Epithelial cell of esophagus (primary cell): ENCODE measurements at regions not wholly inside any gene's neighbourhood (a gene's known extent, or its start where the extent isn't known, plus 50 kb on each side); places are given as distances from the start of the nearest gene placed in this dataset.

Source experiments
- DNase-seq: peaks from one replicate; pipeline ENCODE4 v3.0.0; 2010; ENCODE audit warnings: low read depth
- H3K4me3 ChIP-seq: 2 replicates; pipeline ENCODE4 v1.5.1; 2011; ENCODE audit warnings: mild to moderate bottlenecking, low read length, control low read depth
- TF ChIP-seq, protein P1 (sequence below): IDR thresholded peaks from 2 replicates; pipeline ENCODE4 v1.5.1; 2011; ENCODE audit warnings: low read depth, mild to moderate bottlenecking, low read length, control low read depth, inconsistent platforms; ENCODE audit not compliant: insufficient read depth; ENCODE audit errors: missing control alignments

DNA sequence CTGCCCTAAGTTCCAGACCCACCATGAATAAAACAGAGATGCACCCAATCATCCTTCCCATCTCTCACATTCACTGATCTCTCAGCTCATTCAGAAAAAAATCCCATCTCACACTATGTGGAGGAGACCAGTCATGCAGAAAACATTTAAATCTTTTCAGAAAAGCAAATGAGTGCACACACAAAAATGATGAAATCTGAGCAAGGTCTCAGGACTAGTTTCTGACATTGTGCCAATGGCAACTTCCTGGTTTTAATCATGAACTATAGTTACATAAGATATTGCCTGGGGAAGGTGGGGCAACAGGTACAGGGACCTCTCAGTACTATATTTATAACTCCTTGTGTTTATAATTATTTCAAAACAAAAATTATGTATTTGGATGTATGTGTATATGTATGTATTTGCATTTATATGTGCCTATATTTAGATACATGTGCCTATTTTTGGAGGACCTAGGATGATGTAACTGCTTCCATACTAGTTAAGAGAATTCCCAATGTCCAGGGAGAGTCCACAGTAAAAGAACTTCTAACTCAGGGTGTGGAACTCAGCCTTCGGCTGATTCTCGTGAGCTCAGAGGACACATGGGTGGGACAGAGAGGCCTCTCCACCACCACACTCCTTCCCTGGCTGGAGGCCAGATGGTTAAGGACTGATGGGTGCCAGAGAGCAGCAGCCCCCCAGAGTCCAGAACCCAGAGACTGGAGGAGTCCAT is 71.7 kb upstream of the MAP3K4 start:
- TF ChIP-seq, protein P1, sequence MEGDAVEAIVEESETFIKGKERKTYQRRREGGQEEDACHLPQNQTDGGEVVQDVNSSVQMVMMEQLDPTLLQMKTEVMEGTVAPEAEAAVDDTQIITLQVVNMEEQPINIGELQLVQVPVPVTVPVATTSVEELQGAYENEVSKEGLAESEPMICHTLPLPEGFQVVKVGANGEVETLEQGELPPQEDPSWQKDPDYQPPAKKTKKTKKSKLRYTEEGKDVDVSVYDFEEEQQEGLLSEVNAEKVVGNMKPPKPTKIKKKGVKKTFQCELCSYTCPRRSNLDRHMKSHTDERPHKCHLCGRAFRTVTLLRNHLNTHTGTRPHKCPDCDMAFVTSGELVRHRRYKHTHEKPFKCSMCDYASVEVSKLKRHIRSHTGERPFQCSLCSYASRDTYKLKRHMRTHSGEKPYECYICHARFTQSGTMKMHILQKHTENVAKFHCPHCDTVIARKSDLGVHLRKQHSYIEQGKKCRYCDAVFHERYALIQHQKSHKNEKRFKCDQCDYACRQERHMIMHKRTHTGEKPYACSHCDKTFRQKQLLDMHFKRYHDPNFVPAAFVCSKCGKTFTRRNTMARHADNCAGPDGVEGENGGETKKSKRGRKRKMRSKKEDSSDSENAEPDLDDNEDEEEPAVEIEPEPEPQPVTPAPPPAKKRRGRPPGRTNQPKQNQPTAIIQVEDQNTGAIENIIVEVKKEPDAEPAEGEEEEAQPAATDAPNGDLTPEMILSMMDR = no peak
- no peak overlapping the region for H3K4me3 ChIP-seq
- DNase-seq = peak; percentile 94

DNA sequence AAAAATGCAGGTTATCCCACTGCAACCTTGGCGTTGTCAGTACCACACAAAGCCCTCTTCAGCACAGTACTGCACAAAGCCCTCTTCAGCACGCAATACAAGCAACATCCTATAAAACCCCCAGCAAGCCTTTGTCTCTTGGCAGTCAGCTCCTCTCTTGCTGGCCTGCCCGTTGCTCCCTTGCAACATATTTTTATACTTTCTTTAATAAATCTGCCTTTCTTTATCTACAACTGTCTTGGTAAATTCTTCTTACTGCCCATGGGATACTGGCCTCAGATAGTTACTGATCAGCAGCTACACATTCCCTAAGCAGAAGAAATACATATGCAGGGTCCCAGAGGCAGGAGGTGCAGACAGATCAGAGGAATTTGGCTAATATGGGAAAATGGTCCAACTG is 70.5 kb upstream of the MAP3K4 start:
- TF ChIP-seq, protein P1 = no peak
- no peak overlapping the region for H3K4me3 ChIP-seq
- DNase-seq = no peak

DNA sequence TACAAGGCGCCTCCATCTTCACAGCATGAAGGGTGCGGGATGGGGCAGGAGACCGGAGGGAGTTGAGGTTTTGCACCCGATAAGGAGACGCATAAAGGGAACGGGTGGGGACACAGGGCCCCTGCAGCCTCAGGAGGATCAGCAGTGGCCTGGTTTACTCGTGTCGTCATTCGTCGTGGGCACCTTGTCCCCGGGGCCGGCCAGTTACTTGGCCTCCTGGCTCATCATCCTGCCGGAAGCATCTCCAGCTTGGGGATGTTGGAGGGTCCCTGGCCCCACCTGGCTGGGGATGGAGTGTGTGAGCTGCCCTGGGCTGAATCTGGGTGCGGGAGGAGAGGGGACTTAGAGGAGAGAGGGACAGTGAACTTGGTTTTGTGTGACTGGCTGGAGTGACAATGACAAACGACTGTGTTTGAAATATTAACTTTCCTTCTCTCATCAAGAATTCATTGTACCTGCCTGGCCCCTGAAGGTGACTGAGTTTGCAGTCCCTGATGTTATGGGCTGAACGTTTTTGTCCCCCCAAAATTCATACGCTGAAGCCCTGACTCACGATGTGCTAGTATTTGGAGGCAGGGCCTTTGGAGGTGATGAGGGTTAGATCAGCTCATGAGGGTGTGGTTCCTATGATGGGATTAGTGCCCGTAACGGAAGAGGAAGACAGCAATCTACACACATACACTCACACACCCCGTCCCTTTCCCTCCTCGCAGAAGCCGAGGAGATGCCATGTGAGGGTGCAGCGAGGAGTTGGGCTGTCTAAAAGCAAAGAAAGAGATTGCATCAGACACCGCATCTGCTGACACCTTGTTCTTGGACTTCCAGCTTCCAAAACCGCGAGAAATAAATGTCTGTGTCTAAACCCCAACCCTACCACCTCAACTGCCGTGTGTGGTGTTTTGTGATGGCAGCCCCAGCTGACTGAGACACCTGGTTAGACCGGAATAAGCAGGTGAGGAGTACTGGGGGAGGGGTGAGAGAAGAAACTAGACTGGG is 65.0 kb upstream of the MAP3K4 start:
- TF ChIP-seq, protein P1 = no peak
- no peak overlapping the region for H3K4me3 ChIP-seq

DNA sequence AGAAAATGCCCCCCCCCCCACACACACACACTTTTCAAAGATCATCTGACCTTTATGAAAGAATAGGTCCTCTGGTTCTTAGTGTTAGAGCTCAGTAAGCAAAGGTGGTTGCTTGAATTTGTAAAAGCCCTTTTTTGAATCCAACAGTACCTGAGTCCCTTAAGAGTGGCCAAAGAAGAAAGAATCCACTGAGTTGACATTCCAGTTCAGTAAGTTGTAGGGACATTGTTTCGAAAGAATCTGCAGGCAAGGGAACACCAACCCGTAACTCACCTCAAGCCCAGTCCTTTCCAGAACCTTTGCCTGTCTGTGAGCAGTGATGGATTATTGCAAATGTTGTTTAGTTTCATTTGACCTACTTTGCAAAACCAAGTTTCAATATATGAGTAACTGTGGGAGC is 64.2 kb upstream of the MAP3K4 start:
- no peak overlapping the region for H3K4me3 ChIP-seq
- TF ChIP-seq, protein P1 = no peak
- DNase-seq = peak; percentile 31

More for the DNA sequence above, 65.0 kb upstream of the MAP3K4 start:
- peak; percentile 31 for DNase-seq

DNA sequence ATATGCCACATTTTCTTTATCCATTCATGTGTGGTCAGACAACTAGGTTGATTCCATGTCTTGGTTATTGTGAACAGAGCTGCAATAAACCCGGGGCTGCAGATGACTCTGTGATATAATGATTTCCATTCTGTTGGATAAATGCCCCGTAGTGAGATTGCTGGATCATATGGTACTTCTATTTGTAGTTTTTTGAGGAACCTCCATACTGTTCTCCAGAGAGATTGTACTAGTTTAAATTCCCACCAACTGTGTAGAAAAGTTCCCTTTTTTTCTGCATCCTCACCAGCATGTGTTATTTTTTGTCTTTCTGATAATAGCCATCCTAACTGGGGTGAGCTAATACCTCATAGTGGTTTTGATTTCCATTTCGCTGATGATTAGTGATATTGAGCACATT is 62.2 kb upstream of the MAP3K4 start:
- no peak overlapping the region for H3K4me3 ChIP-seq
- DNase-seq = no peak
- TF ChIP-seq, protein P1 = no peak

DNA sequence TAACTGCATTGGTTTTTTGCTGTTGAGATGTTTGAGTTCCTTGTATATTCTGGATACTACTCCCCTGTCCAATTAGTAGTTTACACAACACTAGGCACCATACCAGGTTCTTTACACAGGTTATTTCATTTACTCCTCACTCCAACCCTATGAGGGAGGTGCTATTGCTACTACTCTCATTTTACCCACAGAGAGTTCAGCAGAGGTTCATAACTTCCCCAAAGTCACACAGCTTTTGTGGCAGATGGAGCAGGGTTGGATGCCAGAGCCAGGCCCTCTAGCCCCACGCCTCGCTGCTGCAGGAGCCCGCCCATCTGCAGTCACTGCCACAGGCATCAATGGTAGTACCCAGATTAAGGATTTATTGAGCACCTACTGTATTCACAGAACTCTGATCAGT is 61.7 kb upstream of the MAP3K4 start:
- no peak for DNase-seq
- TF ChIP-seq, protein P1 = no peak
- H3K4me3 ChIP-seq = no peak overlapping the region
